ENCODE measurements at regions not wholly inside any gene's neighbourhood (a gene's known extent, or its start where the extent isn't known, plus 50 kb on each side); places are given as distances from the start of the nearest gene placed in this dataset.

GRCh38 chr12:127008755-127009403 is 1258.1 kb upstream of the TMEM132C start:
- H3K4me3 ChIP-seq (ENCODE audit: low read depth, low read length): no peak overlapping the region
- TF ChIP-seq CTCF (IDR thresholded peaks at IDR 0.05; ENCODE audit: insufficient read depth, low read depth, low read length): no peak
- no peak for DNase-seq (ENCODE audit: low read depth)

- no peak for DNase-seq (ENCODE audit: low read depth)
- no peak for TF ChIP-seq CTCF (IDR thresholded peaks at IDR 0.05; ENCODE audit: insufficient read depth, low read depth, low read length)
- no peak overlapping the region for H3K4me3 ChIP-seq (ENCODE audit: low read depth, low read length)
These were observed 1254.9 kb upstream of the TMEM132C start for GRCh38 chr12:127012109-127012508.

GRCh38 chr12:127013197-127013596 is 1253.8 kb upstream of the TMEM132C start:
- no peak for DNase-seq (ENCODE audit: low read depth)
- H3K4me3 ChIP-seq (ENCODE audit: low read depth, low read length): no peak overlapping the region
- TF ChIP-seq CTCF (IDR thresholded peaks at IDR 0.05; ENCODE audit: insufficient read depth, low read depth, low read length): no peak

- TF ChIP-seq CTCF (IDR thresholded peaks at IDR 0.05; ENCODE audit: insufficient read depth, low read depth, low read length): no peak
- H3K4me3 ChIP-seq (ENCODE audit: low read depth, low read length): no peak overlapping the region
- no peak for DNase-seq (ENCODE audit: low read depth)
These were observed 1252.9 kb upstream of the TMEM132C start for GRCh38 chr12:127014079-127014478.

- no peak overlapping the region for H3K4me3 ChIP-seq (ENCODE audit: low read depth, low read length)
- DNase-seq (ENCODE audit: low read depth): no peak
- no peak for TF ChIP-seq CTCF (IDR thresholded peaks at IDR 0.05; ENCODE audit: insufficient read depth, low read depth, low read length)
These were observed 1242.2 kb upstream of the TMEM132C start for GRCh38 chr12:127024791-127025190.

- DNase-seq (ENCODE audit: low read depth): no peak
- no peak overlapping the region for H3K4me3 ChIP-seq (ENCODE audit: low read depth, low read length)
- peak; percentile 6 for TF ChIP-seq CTCF (IDR thresholded peaks at IDR 0.05; ENCODE audit: insufficient read depth, low read depth, low read length)
These were observed 1241.4 kb upstream of the TMEM132C start for GRCh38 chr12:127025545-127025944.
